ENCODE measurements at regions not wholly inside any gene's neighbourhood (a gene's known extent, or its start where the extent isn't known, plus 50 kb on each side); places are given as distances from the start of the nearest gene placed in this dataset.

DNA sequence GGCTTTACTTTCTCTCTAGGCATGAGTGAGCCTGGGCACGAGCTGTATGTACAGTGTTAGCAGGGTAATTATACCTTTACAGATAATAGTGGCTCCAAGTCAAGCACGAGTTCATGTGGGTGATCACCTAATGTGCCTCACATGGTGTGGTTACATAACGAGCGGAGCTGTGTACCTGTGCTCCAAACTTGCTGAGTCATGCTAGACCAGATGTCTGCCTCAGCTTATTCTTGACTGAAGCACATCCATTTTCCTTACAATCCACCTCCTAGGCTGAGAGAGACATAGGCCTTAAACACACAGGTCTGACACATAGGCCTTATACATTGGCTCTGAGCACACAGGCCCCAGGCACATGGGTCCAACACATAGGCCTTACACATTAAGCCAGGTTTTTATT lies 426.6 kb downstream of the GPAT3 start:
- TF ChIP-seq POLR2AphosphoS5 (IDR thresholded peaks at IDR 0.05; ENCODE audit: low read depth, low read length) (no peak), TAF1 (IDR thresholded peaks at IDR 0.05; ENCODE audit: borderline replicate concordance, insufficient read depth, low read length) (no peak), SIN3A (IDR thresholded peaks at IDR 0.05; ENCODE audit: borderline replicate concordance, insufficient read depth, low read length) (no peak), FOXP2 (optimal IDR thresholded peaks at IDR 0.05; ENCODE audit: borderline replicate concordance, extremely low read depth, extremely low read length, insufficient read depth) (no peak)
- TF ChIP-seq, protein P1, sequence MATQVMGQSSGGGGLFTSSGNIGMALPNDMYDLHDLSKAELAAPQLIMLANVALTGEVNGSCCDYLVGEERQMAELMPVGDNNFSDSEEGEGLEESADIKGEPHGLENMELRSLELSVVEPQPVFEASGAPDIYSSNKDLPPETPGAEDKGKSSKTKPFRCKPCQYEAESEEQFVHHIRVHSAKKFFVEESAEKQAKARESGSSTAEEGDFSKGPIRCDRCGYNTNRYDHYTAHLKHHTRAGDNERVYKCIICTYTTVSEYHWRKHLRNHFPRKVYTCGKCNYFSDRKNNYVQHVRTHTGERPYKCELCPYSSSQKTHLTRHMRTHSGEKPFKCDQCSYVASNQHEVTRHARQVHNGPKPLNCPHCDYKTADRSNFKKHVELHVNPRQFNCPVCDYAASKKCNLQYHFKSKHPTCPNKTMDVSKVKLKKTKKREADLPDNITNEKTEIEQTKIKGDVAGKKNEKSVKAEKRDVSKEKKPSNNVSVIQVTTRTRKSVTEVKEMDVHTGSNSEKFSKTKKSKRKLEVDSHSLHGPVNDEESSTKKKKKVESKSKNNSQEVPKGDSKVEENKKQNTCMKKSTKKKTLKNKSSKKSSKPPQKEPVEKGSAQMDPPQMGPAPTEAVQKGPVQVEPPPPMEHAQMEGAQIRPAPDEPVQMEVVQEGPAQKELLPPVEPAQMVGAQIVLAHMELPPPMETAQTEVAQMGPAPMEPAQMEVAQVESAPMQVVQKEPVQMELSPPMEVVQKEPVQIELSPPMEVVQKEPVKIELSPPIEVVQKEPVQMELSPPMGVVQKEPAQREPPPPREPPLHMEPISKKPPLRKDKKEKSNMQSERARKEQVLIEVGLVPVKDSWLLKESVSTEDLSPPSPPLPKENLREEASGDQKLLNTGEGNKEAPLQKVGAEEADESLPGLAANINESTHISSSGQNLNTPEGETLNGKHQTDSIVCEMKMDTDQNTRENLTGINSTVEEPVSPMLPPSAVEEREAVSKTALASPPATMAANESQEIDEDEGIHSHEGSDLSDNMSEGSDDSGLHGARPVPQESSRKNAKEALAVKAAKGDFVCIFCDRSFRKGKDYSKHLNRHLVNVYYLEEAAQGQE (IDR thresholded peaks at IDR 0.05; ENCODE audit: insufficient read depth in 1 of 2, low read depth in 2 of 2, low read length in 2 of 2): no peak

Data from PFSK-1 (cell line).